SK-N-MC (cell line): ENCODE measurements at regions not wholly inside any gene's neighbourhood (a gene's known extent, or its start where the extent isn't known, plus 50 kb on each side); places are given as distances from the start of the nearest gene placed in this dataset.

Source experiments
- EZH2 ChIP-seq: fragments of 200-600 bp; sonication (generic); IDR thresholded peaks from one replicate; pipeline ENCODE4 v1.6.1; 2017; ENCODE audit warnings: antibody characterized with exemption
- POLR2AphosphoS5 ChIP-seq: IDR thresholded peaks from 2 replicates; pipeline ENCODE4 v1.6.1; 2012; ENCODE audit warnings: mild to moderate bottlenecking, low read depth, low read length, borderline replicate concordance

DNA sequence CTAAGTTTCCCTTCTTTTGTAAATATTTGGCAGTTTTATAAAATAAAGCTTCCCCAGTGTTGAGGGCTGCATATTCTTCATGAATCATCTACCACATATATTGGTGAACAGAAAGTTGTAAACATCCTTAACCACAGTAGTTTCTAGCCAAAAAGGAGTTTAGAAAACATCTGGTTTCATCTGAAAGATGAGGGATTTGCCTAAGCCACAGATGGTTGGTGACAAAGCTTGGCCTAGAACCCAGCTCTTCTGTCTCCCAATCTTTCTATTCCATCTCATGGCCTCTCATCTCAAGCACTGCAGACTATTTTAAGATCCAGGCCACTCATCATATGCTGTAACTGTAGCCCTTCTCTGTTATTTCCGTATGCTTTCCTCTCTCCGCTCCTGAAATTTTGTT, 232.3 kb upstream of the TRPM3 start:
- no peak for TF ChIP-seq EZH2
- no peak for TF ChIP-seq POLR2AphosphoS5
